Fibroblast of the aortic adventitia (primary cell): ENCODE measurements at regions not wholly inside any gene's neighbourhood (a gene's known extent, or its start where the extent isn't known, plus 50 kb on each side); places are given as distances from the start of the nearest gene placed in this dataset.
"Not testable (repeated sequence)": the region's sequence is repeated elsewhere in the genome, so short reads cannot be mapped to it uniquely, and the experiment has no call there.

Experiments used
- DNase-seq: peaks from one replicate; pipeline ENCODE4 v3.0.0-alpha.2; 2010; ENCODE audit warnings: low read depth
- H3K4me3 ChIP-seq: 2 replicates; pipeline ENCODE4 v1.5.1; 2011; ENCODE audit warnings: low read depth, mild to moderate bottlenecking, control low read depth, low read length, moderate library complexity
- TF ChIP-seq, protein P1 (sequence below): IDR thresholded peaks from 2 replicates; pipeline ENCODE4 v1.5.1; 2011; ENCODE audit warnings: mild to moderate bottlenecking, low read length, control low read depth, inconsistent platforms; ENCODE audit not compliant: insufficient read depth

DNA sequence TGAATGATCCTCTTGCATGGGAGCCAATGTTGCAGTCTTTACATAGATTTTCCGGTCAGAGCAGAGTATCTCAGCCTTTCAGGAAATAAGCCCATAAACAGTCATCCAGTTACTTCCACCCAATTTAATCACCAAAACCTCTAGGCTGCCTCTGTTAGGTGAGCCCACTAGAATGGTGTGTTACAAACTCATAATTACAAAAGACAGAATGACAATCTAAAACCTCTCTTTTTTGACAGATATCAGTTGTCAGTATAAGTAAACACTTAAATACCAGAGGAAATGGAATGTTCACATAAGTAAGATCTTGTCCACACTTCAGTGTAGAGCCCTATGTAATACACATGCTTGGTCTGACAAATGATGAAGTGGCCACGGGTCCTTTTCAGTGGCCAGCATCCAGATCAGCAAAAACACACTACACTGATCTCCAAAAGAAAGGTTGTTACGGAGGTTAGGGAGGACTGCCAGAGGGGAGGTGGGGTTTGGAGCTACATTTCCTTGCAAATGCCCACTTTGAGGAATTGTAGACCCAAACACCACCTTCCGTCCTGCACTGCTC is 71.3 kb upstream of the FBXO28 start:
- DNase-seq, result no peak
- no peak overlapping the region for H3K4me3 ChIP-seq
- TF ChIP-seq, protein P1, sequence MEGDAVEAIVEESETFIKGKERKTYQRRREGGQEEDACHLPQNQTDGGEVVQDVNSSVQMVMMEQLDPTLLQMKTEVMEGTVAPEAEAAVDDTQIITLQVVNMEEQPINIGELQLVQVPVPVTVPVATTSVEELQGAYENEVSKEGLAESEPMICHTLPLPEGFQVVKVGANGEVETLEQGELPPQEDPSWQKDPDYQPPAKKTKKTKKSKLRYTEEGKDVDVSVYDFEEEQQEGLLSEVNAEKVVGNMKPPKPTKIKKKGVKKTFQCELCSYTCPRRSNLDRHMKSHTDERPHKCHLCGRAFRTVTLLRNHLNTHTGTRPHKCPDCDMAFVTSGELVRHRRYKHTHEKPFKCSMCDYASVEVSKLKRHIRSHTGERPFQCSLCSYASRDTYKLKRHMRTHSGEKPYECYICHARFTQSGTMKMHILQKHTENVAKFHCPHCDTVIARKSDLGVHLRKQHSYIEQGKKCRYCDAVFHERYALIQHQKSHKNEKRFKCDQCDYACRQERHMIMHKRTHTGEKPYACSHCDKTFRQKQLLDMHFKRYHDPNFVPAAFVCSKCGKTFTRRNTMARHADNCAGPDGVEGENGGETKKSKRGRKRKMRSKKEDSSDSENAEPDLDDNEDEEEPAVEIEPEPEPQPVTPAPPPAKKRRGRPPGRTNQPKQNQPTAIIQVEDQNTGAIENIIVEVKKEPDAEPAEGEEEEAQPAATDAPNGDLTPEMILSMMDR, result no peak

- DNase-seq, result no peak
Measured at GRCh38 chr1:224041032-224041431, 72.9 kb upstream of the FBXO28 start.

GRCh38 chr1:224040423-224040822 is 73.5 kb upstream of the FBXO28 start:
- DNase-seq, H3K4me3 ChIP-seq: not testable (repeated sequence)

More at GRCh38 chr1:224041032-224041431, 72.9 kb upstream of the FBXO28 start:
- TF ChIP-seq, protein P1, result no peak
- no peak overlapping the region for H3K4me3 ChIP-seq

GRCh38 chr1:224040006-224040405 is 73.9 kb upstream of the FBXO28 start:
- DNase-seq, H3K4me3 ChIP-seq: not testable (repeated sequence)

- not testable (repeated sequence) for DNase-seq, H3K4me3 ChIP-seq
Measured at GRCh38 chr1:224038832-224039231, 75.1 kb upstream of the FBXO28 start.

GRCh38 chr1:224037362-224037761 is 76.5 kb upstream of the FBXO28 start:
- H3K4me3 ChIP-seq, DNase-seq: not testable (repeated sequence)

DNA sequence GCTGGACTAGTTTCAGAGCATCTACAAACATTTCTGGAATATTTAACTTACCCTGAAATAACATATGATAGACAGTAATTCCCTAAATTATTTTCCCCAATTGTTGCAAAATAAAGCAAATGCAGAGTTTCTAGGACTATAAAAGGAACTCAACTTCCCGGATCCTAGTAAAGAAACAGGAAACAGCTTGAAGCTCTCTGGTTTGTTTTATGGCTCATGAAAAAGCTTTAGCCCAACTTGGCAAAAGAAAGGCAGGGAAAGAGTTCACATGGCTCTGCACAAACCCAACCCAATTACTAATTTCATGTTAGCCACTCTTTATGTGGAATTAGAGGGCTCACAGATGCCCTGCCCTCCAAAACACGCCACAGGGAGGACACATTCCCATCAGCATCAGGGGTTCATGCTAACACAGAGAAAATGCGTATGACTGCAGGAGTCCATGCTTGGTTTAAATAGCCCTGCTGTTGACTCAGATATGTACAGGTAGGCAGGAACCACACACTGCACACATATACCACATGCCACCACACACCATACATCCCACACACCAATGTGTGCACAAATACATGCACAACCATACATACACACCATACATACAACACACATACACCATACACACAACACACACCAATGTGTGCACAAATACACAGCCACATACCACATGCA is 81.2 kb upstream of the FBXO28 start:
- not testable (repeated sequence) for H3K4me3 ChIP-seq, DNase-seq

- not testable (repeated sequence) for H3K4me3 ChIP-seq, DNase-seq
Measured at GRCh38 chr1:224031986-224032385, 81.9 kb upstream of the FBXO28 start.

GRCh38 chr1:224030257-224030656 is 83.7 kb upstream of the FBXO28 start:
- not testable (repeated sequence) for DNase-seq, H3K4me3 ChIP-seq

DNA sequence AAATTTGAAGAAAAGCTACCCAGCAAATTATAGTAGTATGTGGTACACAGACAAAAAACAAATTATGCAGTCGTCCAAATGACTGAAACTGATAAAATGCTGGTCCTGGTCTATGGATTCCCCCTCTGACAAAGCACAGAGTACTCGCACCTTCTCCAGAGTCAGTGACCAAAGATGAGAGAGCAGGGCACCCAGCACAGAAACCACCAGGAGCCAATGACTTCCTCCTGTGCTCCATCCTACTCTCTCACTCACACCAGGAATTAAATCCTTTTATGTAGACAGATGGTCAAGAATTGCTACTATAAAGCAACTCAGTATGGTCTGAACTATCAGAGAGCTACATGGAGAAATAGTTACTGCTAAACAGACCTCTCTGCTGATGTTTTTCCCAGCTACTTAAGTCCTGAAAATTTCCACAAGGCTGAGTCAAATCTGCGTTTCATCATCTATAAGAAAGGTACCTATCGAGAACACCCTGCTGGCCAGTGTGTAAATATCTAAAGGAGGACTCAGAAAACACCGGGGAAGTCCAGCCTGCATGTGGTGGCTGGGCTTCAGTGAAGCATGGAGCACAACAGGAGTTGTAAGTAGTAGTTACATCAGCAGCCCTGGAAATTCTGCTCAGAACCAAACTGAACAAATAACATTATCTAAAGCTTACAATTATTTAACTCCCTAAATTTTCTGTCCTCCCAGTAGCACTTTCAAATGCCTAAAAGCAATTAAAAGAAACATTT is 84.5 kb upstream of the FBXO28 start:
- not testable (repeated sequence) for DNase-seq, H3K4me3 ChIP-seq

- not testable (repeated sequence) for DNase-seq, H3K4me3 ChIP-seq
Measured at GRCh38 chr1:224028802-224029201, 85.1 kb upstream of the FBXO28 start.

GRCh38 chr1:224023122-224023521 is 90.8 kb upstream of the FBXO28 start:
- not testable (repeated sequence) for H3K4me3 ChIP-seq, DNase-seq

- not testable (repeated sequence) for H3K4me3 ChIP-seq, DNase-seq
Measured at GRCh38 chr1:224022249-224022970, 91.5 kb upstream of the FBXO28 start.

DNA sequence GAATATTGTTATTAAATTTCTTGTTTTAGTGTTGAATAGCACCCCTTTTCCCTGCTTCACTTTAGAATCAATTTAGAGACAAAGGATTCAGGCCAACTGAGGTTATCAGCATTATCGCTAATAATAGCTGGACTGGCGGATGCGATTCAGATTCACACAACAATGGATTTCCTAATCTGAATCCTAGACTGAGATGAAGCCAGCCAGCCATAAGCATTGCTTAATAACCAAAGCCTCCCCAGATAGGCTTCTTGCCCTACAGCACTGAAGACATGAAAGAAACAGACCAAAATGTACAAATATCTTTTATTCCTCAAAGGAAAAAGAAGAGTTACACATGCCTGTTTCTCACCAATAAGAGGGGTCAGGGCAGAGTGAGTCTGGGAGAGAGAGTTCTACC is 94.0 kb upstream of the FBXO28 start:
- not testable (repeated sequence) for DNase-seq, H3K4me3 ChIP-seq

DNA sequence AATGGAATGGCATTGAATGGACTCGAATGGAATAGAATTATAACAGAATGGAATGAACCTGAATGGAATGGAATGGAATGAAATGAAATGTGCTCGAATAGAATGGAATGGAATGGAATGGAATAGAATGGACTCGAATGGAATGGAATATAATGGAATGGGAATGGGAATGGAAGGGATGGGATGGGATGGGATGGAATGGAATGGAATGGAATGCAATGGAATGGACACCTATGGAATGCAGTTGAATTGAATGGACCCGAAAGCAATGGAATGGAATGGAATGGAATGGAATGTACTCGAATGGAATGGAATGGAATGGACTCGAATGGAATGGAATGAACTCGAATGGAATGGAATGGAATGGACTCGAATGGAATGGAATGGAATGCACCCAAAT is 98.1 kb upstream of the FBXO28 start:
- not testable (repeated sequence) for DNase-seq, H3K4me3 ChIP-seq
